NCI-H2227 (cell line): ENCODE measurements at regions not wholly inside any gene's neighbourhood (a gene's known extent, or its start where the extent isn't known, plus 50 kb on each side); places are given as distances from the start of the nearest gene placed in this dataset.
"Not testable (repeated sequence)": the region's sequence is repeated elsewhere in the genome, so short reads cannot be mapped to it uniquely, and the experiment has no call there.

ENCODE experiments used
- DNase-seq: peaks from one replicate; lab custom pipeline; 2025; ENCODE audit not compliant: unreplicated experiment; lab: John Stamatoyannopoulos, UW

- DNase-seq, result no peak
Observed at GRCh38 chr3:110822971-110823370, 248.6 kb upstream of the NECTIN3 start.

GRCh38 chr3:110846971-110847370, 224.6 kb upstream of the NECTIN3 start:
- DNase-seq, result no peak

GRCh38 chr3:110849064-110849463, 222.6 kb upstream of the NECTIN3 start:
- no peak for DNase-seq

- DNase-seq, result no peak
Observed at GRCh38 chr3:110851736-110852135, 219.9 kb upstream of the NECTIN3 start.

GRCh38 chr3:110855207-110855606, 216.4 kb upstream of the NECTIN3 start:
- no peak for DNase-seq

- DNase-seq, result no peak
Observed at GRCh38 chr3:110856916-110857315, 214.7 kb upstream of the NECTIN3 start.

GRCh38 chr3:110858549-110858948, 213.1 kb upstream of the NECTIN3 start:
- DNase-seq, result no peak

GRCh38 chr3:110859336-110859735, 212.3 kb upstream of the NECTIN3 start:
- no peak for DNase-seq

- no peak for DNase-seq
Observed at GRCh38 chr3:110859993-110860392, 211.6 kb upstream of the NECTIN3 start.

GRCh38 chr3:110865934-110866333, 205.7 kb upstream of the NECTIN3 start:
- DNase-seq, result no peak

- DNase-seq, result no peak
Observed at GRCh38 chr3:110868106-110868505, 203.5 kb upstream of the NECTIN3 start.

GRCh38 chr3:110869736-110870135, 201.9 kb upstream of the NECTIN3 start:
- DNase-seq, result no peak

- no peak for DNase-seq
Observed at GRCh38 chr3:110871869-110872268, 199.7 kb upstream of the NECTIN3 start.

- no peak for DNase-seq
Observed at GRCh38 chr3:110878692-110879091, 192.9 kb upstream of the NECTIN3 start.

- no peak for DNase-seq
Observed at GRCh38 chr3:110881069-110881468, 190.5 kb upstream of the NECTIN3 start.

GRCh38 chr3:110886222-110886893, 185.3 kb upstream of the NECTIN3 start:
- no peak for DNase-seq

- no peak for DNase-seq
Observed at GRCh38 chr3:110887176-110887575, 184.4 kb upstream of the NECTIN3 start.

- not testable (repeated sequence) for DNase-seq
Observed at GRCh38 chr3:110888625-110889375, 182.8 kb upstream of the NECTIN3 start.

- not testable (repeated sequence) for DNase-seq
Observed at GRCh38 chr3:110889376-110889699, 182.3 kb upstream of the NECTIN3 start.

GRCh38 chr3:110894574-110894973, 177.0 kb upstream of the NECTIN3 start:
- DNase-seq, result no peak

- DNase-seq, result no peak
Observed at GRCh38 chr3:110895054-110895453, 176.6 kb upstream of the NECTIN3 start.

GRCh38 chr3:110897046-110897445, 174.6 kb upstream of the NECTIN3 start:
- DNase-seq, result no peak

- no peak for DNase-seq
Observed at GRCh38 chr3:110900576-110900975, 171.0 kb upstream of the NECTIN3 start.
